ENCODE measurements at regions not wholly inside any gene's neighbourhood (a gene's known extent, or its start where the extent isn't known, plus 50 kb on each side); places are given as distances from the start of the nearest gene placed in this dataset.
"Not testable (repeated sequence)": the region's sequence is repeated elsewhere in the genome, so short reads cannot be mapped to it uniquely, and the experiment has no call there.

DNA sequence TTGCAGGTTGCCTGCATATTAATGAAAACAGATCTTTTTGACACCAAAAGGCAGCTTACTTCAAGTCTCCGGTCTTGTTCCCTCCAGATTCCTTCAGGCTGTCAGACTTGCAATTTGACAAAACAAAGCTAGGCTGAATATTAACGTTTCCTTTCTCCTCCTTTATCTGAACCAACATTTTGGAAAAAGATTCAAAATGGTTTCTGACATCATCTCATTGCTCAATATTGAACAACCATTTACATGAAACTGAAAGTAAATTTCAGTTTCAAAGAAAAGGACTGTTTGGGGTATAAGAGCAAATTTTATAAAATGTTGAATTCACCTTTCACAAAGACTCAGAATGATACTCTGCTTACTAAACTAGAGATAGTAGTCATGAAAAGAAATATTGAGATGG is 521.8 kb downstream of the KCNJ2 start:
- ATAC-seq (ENCODE audit: poor library complexity) = no peak
- intact Hi-C loops (cut with DNase I) = no loop called here
- DNase-seq = no peak

DNA sequence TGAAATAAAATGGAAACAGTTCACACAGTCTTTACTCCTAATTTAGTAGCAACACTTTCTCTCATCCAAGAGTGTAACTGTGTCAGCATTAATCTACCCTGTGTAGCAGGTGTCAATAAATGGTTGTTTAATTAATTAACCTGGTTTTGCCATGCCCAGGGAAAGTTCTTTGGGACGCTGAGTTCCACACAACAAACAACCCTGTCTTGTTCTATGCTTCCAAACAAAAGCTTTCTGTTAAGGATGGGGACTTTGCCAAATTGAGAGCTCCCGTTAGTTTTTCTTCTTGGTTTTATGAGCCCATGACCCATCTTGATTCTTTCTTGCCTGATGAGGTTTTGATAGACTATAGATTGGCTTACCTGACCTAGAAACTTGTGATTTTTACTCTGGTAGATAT is 530.1 kb downstream of the KCNJ2 start:
- intact Hi-C loops (cut with DNase I) = no loop called here
- ATAC-seq (ENCODE audit: poor library complexity) (no peak), DNase-seq (no peak)

DNA sequence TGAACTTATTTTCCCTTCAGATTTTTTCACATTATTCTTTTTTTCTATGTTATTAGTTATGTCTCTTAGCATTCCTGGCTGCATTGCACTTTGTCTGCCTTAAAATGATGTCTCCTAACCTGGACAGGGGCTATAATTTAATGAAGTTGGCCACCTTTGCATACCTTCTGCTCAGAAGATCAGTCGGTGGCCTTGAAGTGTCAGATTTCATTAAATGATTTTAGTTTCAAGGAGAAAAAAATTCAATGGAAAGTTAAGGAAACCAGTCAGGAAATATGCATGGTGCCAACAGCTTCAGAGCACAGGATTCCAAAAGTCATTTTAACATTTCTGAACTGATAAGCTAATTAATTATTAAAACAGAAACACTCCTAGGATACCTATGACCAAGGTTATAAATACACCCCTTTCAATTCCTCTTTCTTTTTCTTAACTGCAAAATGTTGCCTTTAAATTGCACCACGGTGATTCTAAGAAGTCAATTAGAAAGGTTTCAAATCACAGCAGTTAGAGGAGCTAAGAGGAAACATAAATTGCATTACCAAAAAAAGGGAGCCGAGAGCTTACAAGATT is 533.4 kb downstream of the KCNJ2 start:
- intact Hi-C loops (cut with DNase I) = no loop called here
- ATAC-seq (ENCODE audit: poor library complexity) (no peak), DNase-seq (no peak)

DNA sequence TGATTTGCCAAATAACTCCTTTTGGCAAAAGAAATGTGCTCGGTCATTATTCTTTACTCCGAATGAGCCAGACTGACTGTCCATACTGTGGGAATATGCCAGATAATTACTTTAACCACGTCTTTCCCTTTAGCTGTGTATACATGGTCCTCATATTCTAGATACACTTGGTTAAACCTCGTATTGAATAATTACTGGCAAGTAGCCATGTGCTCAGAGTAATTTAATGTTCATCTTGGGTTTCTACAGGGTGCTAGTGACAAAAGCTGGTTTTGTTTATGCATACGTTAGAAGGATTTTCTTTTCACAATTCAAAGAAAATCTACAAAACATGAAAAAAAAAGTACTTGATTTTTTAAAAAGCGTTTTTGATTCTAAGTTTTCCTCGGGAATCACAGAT is 540.3 kb downstream of the KCNJ2 start:
- intact Hi-C loops (cut with DNase I) = no loop called here
- DNase-seq (no peak), ATAC-seq (ENCODE audit: poor library complexity) (no peak)

DNA sequence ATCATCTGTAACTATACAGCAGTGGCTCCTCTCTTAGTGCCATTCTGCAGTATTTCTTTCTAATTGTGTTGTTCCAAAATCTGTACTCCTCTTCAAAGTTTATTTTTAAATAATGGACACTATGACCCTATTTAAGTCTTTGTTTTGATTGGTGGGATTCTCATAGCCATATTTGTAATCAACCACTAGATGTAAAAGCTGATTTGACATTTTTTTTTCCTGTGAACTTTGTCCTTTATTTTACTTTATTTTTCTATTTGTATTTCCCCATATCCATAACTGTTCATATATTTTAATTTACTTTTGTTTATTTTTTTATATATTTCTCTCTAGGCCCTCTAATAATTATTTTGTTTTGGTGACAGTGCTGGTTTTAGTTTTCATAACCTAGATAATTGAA is 544.4 kb downstream of the KCNJ2 start:
- intact Hi-C loops (cut with DNase I) = no loop called here
- no peak for DNase-seq
- no peak for ATAC-seq (ENCODE audit: poor library complexity)

DNA sequence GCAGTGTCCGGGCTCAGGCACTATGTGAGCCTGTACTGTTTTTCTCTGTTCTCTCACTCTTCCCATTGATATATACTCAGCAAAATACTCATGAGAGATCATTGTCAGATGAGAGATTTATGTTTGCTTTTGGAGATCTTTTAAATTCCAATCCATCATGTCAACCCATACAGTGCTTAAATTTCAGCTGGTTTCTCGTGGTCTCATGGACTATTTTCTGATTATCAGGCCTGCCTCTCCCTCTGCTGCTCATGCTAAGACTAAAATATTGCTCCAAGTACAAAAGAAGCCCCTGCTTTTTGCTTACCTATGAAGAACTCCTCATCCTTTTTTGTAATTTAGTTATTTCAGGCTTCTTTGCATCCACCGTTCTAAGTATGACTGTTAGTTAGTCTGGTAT is 547.2 kb downstream of the KCNJ2 start:
- intact Hi-C loops (cut with DNase I) = no loop called here
- DNase-seq (no peak), ATAC-seq (ENCODE audit: poor library complexity) (no peak)

DNA sequence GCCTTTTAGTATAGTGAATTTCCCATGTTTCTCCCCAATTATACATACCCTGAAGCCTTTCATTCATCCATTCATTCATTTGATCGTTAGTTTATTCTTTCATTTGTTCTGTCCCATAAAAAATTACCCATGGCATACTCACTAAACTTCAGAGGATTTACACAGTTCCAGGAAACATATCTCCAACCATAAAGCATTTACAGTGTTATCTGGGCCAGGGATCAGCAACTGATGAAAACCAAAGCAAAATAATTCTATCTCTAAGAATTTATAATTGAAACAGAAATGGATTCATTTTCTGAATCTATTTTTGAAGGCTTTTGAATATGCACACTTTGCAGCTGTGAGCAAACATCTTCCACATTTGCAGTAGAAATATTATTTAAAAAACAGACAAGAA is 547.7 kb downstream of the KCNJ2 start:
- ATAC-seq (ENCODE audit: poor library complexity) = no peak
- intact Hi-C loops (cut with DNase I) = no loop called here
- no peak for DNase-seq

DNA sequence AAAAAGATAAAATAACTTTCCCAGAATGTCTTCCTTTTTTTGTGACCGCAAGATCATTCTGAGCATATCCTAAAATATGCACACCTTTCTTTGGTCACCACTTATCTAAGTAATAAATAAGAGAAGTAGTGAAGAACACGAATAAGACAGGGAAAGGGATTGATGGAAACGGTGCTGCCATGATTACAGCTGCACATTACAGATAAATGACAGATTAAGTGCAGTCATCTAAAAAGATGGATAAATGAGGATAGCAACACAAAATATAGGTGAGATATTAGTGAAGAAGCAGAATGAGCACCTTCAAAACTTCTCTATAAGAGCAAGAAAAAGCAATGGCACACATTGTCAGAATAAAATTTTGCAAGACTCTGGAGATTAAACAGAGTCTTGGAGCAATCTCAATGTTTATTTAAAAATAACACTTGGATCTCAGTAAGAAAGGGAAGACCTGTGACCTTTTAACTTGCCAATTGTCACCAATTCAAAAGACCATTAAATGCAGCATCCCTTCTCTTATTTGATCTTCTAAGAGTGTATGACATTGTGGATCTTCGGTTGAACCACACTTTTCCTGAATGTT is 567.1 kb downstream of the KCNJ2 start:
- no peak for ATAC-seq (ENCODE audit: poor library complexity)
- DNase-seq = no peak
- intact Hi-C loops (cut with DNase I) = no loop called here

DNA sequence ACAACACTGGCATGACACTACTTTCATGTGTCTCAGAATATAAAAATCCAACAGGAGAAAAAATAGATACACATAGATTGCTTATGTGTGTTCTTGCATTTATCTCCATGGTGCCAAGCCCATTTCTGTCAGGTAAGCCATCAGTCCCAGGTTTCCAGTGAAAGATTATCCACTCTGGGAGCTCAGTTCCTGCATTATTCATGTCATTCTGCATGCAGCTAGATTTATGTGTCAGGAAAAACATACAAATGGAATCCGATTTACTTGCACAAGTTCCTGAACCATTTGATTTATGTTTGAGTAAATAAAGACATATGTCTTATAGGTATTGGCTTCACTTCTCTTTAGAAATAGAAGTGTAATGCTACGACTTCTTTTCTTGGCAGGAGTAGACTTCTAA is 569.7 kb downstream of the KCNJ2 start:
- ATAC-seq (ENCODE audit: poor library complexity) (no peak), DNase-seq (no peak)
- intact Hi-C loops (cut with DNase I) = no loop called here

DNA sequence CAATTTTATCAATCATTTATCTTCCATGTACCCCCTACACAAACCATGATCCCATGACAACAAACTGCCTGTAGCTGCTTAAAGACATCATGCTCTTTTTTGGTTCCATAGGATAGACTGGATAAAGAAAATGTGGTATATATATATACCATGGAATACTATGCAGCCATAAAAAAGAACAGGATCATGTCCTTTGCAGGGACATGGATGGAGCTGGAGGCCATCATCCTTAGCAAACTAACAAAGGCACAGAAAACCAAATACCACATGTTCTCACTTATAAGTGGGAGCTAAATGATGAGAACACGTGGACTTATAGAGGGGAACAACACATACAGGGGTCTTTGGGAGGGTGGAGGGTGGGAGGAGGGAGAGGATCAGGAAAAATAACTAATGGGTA is 577.2 kb downstream of the KCNJ2 start:
- DNase-seq; intact Hi-C loops (cut with DNase I); ATAC-seq (ENCODE audit: poor library complexity): not testable (repeated sequence)

DNA sequence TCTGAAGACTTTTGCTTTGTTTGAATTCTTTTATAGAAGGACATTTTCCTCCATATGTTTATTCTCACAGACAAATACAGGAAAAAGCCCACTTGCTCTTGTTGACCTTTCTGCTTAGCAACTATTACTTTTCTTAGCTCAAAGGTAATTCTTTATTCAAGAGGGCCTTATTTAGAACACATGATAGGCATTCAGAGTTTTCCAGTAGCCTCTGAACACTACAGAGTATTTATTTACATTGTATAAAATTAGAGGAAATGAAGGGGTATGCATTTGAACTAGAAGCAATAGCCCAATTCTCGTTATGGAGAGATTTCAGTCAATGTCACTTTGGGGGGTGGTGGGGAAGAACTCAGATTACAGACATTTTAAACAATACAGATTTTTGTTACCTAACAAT is 581.7 kb downstream of the KCNJ2 start:
- DNase-seq (no peak), ATAC-seq (ENCODE audit: poor library complexity) (no peak)
- intact Hi-C loops (cut with DNase I) = no loop called here

DNA sequence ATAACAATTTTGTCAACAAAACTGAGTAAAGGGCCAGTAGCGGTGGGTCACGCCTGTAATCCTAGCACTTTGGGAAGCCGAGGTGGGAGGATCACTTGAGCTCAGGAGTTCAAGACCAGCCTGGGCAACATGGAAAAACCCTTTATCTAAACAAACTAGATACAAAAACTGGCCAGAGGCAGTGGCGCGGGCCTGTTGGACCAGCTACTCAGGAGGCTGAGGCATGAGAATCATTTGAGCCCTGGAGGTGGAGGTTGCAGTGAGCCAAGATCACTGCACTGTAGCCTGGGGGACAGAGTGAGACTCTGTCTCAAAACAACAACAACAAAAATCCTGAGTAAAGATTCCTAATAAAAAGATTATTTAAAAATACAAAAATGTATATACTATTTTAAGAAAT is 583.1 kb downstream of the KCNJ2 start:
- DNase-seq; intact Hi-C loops (cut with DNase I); ATAC-seq (ENCODE audit: poor library complexity): not testable (repeated sequence)

DNA sequence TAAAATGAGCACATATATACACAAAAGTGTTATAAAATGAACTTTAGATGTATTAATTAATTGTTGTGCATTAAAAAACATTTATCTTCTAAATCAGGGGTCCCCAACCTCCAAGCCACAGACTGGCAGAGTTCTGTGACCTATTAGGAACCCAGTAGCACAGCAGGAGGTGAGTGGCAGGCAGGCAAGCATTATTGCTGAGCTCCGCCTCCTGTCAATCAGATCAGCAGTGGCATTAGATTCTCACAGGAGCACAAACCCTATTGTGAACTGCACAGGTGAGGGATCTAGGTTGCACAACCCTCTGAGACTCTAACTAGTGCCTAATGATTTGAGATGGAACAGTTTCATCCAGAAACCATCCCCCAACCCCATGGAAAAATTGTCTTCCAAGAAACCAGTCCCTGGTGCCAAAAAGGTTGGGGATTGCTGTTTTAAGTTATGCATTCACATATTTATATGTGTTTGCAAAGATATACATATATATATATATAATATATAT is 583.7 kb downstream of the KCNJ2 start:
- no peak for ATAC-seq (ENCODE audit: poor library complexity)
- intact Hi-C loops (cut with DNase I) = no loop called here
- DNase-seq = no peak

DNA sequence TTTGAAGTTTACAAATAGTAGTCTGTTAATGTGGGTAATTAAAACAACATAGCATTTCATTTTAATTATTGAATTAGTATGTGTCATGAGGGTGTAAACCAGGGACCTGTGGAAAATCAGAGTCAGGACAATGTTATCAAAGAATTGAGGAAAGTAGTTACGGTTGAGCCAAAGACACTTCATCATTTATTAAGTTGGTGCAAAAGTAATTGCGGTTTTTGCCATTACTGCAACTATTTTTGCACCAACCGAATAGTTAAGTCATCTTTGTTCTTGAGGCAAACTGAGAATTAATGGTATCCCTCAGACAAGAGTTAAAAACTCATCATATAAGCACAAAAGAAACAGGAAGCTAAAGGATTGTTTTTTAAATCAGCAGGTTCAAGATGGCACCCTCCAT is 593.7 kb downstream of the KCNJ2 start:
- ATAC-seq (ENCODE audit: poor library complexity) (no peak), DNase-seq (no peak)
- intact Hi-C loops (cut with DNase I) = no loop called here

DNA sequence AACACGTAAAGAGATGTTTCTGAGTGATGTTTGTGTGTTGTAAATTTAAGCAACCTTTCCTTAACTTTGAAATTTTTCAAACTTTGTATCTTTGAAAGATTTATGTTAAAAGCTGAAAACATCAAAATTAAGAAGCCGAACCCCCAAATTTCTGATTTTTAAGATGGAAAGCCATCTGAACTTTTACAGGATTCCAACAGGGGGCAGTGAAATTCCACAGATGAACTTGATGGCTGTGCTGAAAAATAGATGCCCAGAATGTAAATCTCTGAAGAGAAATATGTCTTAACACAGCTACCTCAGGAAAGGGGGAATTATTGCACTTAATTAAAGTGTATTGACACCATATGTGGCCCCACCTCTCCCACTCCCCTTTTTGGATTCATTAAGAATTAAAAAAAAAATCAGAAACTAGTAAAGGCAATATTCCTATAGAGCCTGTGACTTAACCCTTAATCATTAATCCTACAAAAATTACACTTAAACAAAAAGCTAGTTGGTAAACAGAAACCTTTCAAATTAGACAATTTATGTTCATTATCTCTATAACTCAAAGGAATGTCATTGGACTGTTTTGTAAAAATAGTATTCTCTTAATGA is 597.9 kb downstream of the KCNJ2 start:
- intact Hi-C loops (cut with DNase I) = no loop called here
- DNase-seq (no peak), ATAC-seq (ENCODE audit: poor library complexity) (no peak)

DNA sequence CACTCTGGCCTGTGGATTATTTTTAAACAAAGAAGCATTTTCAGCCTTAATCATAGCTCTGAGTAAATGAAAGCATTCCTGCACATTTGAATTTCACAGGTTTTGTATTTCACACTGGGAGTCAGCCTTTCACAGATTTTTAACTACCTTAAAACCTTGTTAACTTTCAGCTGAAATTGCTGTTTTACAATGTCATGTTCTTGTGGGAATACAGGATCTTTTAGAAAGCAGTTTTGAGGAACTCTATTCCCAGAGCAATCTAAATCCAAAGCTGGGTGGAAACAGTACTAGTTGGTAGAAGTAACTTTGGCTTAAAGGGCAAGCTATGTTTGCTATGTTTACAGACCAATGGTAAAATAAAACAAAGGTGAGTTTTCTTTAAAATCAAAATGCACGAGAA is 600.6 kb downstream of the KCNJ2 start:
- intact Hi-C loops (cut with DNase I) = no loop called here
- DNase-seq = no peak
- no peak for ATAC-seq (ENCODE audit: poor library complexity)

DNA sequence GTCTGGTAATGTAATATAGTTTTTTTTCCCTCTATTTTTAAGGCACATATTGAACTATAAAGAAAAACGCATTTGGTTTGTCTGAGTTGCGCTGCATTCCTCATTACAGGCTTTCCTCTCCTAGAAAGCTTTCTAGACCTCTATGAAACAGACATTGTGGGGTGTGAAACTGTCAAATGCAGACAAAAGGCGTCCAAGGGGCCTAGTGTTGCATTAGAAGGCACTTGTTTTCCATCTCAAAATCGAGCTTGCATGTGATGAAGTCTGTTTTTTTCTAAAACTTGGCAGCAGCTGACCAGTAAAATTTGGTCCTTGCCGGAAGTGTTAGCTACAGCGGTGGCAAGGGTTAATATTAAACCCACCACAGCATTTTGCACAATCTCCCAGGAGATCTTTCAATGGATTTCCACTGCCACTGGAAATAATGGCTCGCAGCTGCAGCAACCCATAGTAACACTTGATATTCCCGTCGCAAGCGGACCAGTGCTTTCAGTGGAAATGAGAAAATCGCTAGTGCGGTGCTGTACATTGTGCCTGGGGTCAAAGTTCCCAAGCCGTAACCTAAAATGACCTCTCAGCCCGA is 602.6 kb downstream of the KCNJ2 start:
- no peak for DNase-seq
- intact Hi-C loops (cut with DNase I) = no loop called here
- ATAC-seq (ENCODE audit: poor library complexity) = no peak

DNA sequence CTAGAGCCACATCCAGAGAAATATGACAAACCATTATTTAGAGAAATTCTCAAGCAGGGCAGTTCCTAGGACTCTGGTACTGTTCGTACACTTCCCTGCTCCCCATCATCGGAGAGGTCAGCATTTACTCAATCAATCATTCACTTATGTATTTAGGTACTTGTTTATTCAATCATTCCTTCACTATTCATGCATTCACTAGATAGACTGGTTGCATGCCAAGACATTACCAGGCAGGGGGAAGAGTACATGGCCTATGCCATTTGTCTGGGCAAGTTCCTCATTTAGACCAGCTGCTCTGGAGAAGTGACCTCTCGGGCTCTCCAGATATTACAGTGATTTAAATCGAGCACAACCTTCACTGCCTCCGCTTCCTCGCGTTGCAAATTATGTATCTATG is 603.4 kb downstream of the KCNJ2 start:
- intact Hi-C loops (cut with DNase I) = no loop called here
- ATAC-seq (ENCODE audit: poor library complexity) (no peak), DNase-seq (no peak)

DNA sequence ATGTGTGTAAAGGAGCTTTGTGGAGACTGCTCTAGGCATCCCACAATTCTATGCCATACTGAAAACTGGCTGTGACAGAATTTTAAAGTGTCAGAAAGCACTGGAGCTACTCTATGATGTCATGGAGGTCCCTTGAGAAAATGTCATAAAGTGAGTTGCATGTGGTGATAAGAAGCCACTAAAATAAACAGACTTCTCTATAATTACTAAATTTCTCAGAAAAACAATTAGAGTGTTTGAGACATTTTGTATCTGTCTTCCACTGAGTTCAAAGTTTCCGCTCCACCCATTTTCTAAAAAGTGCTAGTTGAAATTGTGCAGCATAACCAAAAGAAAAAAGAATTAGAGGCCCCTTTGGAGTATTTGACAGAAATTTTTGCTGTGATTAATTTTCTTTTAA is 603.9 kb downstream of the KCNJ2 start:
- intact Hi-C loops (cut with DNase I) = no loop called here
- ATAC-seq (ENCODE audit: poor library complexity) = no peak
- no peak for DNase-seq

DNA sequence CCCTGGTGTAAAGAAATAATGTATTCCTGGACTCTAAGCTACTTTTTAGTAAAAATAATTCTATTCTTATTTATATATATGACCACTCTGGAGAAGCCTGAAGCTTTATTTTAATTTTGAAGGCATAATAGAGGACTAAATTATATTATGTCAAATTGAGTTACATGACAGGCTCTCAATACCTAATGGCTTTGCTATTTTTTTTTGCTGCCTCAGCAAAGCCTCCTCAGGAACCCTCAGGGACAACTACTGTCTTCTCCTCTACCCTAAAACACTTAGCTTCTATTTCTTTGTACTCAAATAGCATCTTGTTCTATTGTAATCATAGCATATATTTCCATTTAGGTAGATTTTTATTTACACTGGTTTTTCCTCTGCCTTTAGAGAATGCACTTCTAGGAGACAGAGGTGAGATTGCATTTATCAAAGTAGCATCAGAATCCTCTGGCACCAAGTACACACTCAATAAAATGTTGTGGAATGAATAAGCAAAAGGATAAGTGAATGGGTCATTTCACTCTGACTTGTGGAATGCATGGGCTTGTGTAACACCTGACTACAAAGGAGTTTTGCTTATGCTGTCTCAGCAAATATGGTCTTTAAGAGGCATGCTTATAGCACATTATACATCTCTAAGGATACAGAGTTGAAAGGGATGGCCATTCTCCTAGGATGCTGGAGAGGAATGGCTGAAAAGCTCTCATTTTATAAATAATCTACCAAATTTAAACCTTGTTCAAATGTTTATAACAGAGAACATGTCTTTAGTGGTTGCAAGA is 605.2 kb downstream of the KCNJ2 start:
- intact Hi-C loops (cut with DNase I) = no loop called here
- ATAC-seq (ENCODE audit: poor library complexity) = no peak

More for the DNA sequence above, 605.2 kb downstream of the KCNJ2 start:
- DNase-seq = no peak

Measured in Right ventricle myocardium superior (tissue), 1 donor.